ENCODE measurements at regions not wholly inside any gene's neighbourhood (a gene's known extent, or its start where the extent isn't known, plus 50 kb on each side); places are given as distances from the start of the nearest gene placed in this dataset.

GRCh38 chr16:48659940-48660339, 50.0 kb upstream of the N4BP1 start:
- WGBS, 5 donors, result 39 to 69% (median 67%) methylated on average over 1 of the region's 1 CpG
- no peak for DNase-seq
- TF ChIP-seq POLR2A (IDR thresholded peaks at IDR 0.05), result no peak
- no peak for TF ChIP-seq EP300 (IDR thresholded peaks at IDR 0.05)
- TF ChIP-seq CTCF (IDR thresholded peaks at IDR 0.05), result no peak
- TF ChIP-seq POLR2AphosphoS5 (IDR thresholded peaks at IDR 0.05), result no peak
- no peak overlapping the region for H3K4me3 ChIP-seq
- H3K36me3 ChIP-seq, result no peaks in the 10 kb centered on the region
- H3K9me3 ChIP-seq, result peaks cover 5 to 43% (median 34%) of the 10 kb centered on the region in 4 donors
- no peaks in the 10 kb centered on the region for H3K27me3 ChIP-seq
- intact Hi-C loops (cut with DNase I; ENCODE audit: low total_unique reads), result no loop called here
- H3K27ac ChIP-seq, result no peak overlapping the region
- H3K4me1 ChIP-seq, result no peaks in the 10 kb centered on the region

Small RNA genes lying in the stretch of these regions (small RNA-seq; reads per million reads assigned to genes)
- gene AC023827.1, result 0 reads per million in 4 donors
- 0 reads per million in 4 donors for gene MTND4LP25
- gene RNU6-257P, result 0 reads per million in 4 donors
